HG02798 (cell line): ENCODE measurements at regions not wholly inside any gene's neighbourhood (a gene's known extent, or its start where the extent isn't known, plus 50 kb on each side); places are given as distances from the start of the nearest gene placed in this dataset.

ENCODE experiments used
- ATAC-seq: cut with Tn5 transposase; IDR thresholded peaks from one replicate; pipeline ENCODE4 v1.9.1; 2021; ENCODE audit warnings: mild to moderate bottlenecking; ENCODE audit not compliant: unreplicated experiment, poor library complexity

GRCh38 chr1:238675221-238675620 lies 711.1 kb upstream of the CHRM3 start:
- no peak for ATAC-seq

- ATAC-seq: no peak
Observed at GRCh38 chr1:238674316-238674715, 712.1 kb upstream of the CHRM3 start.

DNA sequence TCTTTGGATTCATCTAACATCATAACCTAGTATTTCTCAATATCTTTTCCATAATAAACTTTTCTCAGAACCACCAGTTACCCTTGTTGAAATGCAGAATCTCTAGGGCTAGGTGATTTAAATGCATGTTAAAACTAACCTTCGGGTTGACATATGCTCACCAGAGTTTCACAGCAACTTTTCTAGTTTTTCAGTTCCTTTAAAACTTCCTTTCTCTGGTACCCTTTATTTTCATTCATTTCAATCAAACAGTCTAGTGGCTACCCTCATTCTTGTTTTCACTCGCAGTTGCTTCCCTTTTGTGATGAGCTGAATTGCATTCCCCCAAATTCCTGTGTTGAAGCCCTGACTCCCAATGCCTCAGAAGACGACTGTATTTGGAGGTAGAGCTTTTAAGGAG lies 712.8 kb upstream of the CHRM3 start:
- no peak for ATAC-seq

DNA sequence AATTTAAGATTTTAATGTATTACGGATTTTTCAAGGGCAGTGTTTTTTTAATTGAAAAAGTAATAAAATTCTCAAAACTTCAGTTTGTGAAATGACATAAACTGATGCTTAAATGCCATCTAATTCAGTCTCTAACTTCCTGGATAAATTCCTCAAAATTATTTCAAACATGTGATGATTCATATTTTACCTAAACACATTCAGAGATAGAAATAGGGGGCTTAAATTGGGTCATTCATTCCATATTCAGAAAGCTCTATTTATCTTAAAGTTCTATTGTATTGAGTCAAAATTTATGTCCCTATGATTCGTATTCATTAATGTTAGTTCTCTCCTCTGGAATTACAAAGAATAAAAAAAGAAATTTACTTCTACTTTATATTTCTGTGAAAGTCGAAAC lies 713.6 kb upstream of the CHRM3 start:
- ATAC-seq: no peak

DNA sequence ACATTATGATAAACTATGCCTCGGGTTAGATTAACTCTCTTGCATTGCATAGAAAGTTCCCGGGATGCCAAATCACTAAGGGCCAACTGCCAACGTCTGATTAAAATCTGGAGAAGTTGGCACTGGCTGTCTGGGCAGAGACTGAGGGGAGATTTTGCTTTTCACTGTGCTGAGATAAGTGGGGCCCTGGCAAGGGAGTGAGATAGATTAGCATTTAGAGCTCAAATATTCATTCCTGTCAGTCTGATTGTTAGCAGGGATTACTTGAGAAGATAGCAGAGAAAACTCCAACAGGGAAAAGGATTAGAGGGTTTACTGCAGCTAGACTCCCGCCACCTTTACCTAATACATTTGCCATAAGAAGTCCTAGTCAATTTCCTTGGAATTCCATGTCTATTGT lies 714.1 kb upstream of the CHRM3 start:
- no peak for ATAC-seq

GRCh38 chr1:238664139-238664538 lies 722.2 kb upstream of the CHRM3 start:
- no peak for ATAC-seq

- no peak for ATAC-seq
Observed at GRCh38 chr1:238660849-238661248, 725.5 kb upstream of the CHRM3 start.

GRCh38 chr1:238658763-238659162 lies 727.6 kb upstream of the CHRM3 start:
- no peak for ATAC-seq

- no peak for ATAC-seq
Observed at GRCh38 chr1:238653693-238654321, 732.6 kb upstream of the CHRM3 start.

- no peak for ATAC-seq
Observed at GRCh38 chr1:238652346-238652968, 733.9 kb upstream of the CHRM3 start.

- ATAC-seq: no peak
Observed at GRCh38 chr1:238649200-238649599, 737.2 kb upstream of the CHRM3 start.

DNA sequence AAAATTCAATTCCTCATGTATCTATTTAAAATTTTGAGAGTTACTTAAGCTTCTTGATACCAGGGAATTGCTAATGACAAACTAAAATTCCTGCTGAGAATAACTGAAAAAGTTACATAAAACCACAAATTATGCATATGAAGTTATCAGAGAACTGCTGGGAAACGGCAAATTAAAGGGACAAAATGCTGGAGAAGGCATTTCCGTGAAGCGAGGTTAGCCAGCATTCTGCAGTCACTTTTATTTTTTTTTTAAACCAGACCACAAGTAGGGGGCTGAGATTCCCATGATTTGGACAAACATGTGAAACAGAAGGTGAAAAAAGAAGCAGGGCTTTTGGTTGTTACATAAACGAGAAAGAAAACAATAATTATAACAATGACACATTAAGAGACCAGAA lies 737.6 kb upstream of the CHRM3 start:
- ATAC-seq: no peak

GRCh38 chr1:238648296-238648695 lies 738.1 kb upstream of the CHRM3 start:
- ATAC-seq: no peak

- no peak for ATAC-seq
Observed at GRCh38 chr1:238647877-238648276, 738.5 kb upstream of the CHRM3 start.

DNA sequence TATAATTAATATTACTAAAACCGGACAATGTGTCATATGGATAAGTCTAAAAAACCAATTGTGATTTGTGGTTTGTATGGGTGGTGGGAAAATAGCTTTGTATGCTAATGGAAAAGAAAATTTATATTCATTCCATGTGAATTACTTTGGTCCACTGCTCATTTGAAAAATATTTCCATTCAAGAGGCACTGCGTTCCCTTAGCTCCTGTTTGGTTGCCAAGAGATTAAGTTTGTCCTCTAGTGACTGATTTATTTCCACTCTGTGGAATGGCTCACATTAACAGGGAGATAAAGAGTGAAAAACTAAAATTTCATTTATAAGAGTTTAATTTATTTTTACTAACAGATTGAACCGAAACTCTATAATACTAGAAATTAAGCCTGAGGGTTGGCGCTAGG lies 744.1 kb upstream of the CHRM3 start:
- ATAC-seq: no peak

DNA sequence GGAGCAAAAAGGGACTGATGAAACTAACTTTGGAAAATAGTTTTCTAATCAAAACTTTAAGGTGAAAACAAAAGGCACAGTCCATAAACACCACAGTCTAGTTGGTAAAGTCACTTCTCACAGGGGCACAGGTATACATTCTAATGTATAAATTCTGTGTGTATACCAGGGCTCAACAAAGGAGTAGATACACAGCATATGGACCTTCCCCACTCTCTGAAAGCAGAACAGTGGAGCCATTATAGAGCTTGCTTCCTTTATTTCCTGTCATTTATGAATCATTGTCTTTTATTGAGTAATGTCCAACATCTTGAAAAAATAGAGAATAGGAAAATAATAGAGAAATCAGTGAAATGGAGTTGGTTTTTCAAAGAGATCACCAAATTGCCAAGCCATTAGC lies 746.5 kb upstream of the CHRM3 start:
- no peak for ATAC-seq

- no peak for ATAC-seq
Observed at GRCh38 chr1:238628110-238628509, 737.4 kb upstream of the ZP4 start.

- no peak for ATAC-seq
Observed at GRCh38 chr1:238624776-238625175, 734.1 kb upstream of the ZP4 start.

DNA sequence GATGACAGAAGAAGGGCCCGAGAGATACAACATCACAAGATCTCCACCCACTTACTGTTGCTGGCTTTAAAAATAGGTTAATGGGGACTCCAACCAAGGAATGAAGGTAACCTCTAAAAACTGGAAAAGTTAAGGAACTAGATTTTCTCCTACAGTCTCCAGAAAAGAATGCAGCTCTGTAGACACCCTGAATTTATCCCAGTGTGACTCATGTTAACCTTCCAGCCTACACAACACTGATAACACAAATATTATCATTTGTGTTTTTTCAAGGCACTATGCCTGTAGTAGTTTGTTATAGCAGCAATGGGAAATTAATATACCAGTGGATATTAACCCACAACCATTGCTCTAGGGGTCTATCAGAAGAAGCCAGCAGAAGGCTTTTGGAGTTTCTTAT lies 730.7 kb upstream of the ZP4 start:
- no peak for ATAC-seq

DNA sequence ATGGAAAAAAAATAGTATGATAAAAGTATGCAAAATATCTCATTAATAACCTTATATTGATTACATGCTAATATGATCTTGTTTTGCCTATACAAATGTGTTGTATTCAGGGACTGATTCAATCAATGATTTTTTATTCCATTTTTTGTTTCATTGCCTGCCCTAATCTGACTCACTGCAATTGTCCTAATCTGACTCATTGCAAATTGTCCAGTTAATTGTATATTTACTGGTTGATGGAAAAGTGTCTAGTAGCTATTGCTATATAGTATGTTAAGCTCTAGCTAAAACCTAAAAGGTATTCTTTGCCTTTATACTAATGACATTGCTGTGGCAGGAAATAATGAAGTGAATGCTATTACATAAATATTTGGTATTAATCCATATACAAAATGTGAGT lies 728.9 kb upstream of the ZP4 start:
- no peak for ATAC-seq

DNA sequence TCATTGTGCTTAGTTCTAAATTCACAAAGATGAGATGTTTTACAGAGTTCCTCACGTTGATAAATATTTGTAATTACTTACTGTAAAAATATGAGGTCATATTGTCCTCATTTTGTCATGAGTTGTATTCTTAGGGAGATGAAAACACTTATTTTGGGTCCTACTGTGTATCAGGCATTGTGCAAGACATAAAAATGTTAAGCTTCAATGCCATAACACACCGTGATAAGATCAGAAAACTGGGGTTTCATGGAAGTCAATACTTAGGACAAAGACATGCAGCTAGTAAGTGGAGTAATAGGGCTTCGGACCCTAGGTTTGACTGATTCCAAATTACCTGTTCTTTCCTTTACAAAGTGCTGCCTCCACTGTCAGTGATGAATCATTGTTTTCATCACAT lies 720.7 kb upstream of the ZP4 start:
- ATAC-seq: no peak

GRCh38 chr1:238608144-238608543 lies 717.4 kb upstream of the ZP4 start:
- ATAC-seq: no peak
